Ovary (tissue), 3 donors: ENCODE measurements at regions not wholly inside any gene's neighbourhood (a gene's known extent, or its start where the extent isn't known, plus 50 kb on each side); places are given as distances from the start of the nearest gene placed in this dataset.

Source experiments
- CTCF ChIP-seq, 3 donors: fragments of 450-650 bp in 2 of 3; fragments of 200-600 bp in 1 of 3; IDR thresholded peaks; one replicate each; pipeline versions ENCODE4 v1.5.1 to v1.8.0; 2016 to 2022; ENCODE audit warnings: antibody characterized with exemption in 3 of 3, mild to moderate bottlenecking in 1 of 3
- POLR2A ChIP-seq: fragments of 450-650 bp; IDR thresholded peaks from one replicate; pipeline ENCODE4 v1.6.1; 2017; ENCODE audit warnings: antibody characterized with exemption, mild to moderate bottlenecking, moderate library complexity
- donor health status: DM: no; HTN: no; CAD: no.

- TF ChIP-seq POLR2A, result no peak
- TF ChIP-seq CTCF (IDR thresholded peaks at IDR 0.05), result no peak
Measured at GRCh38 chr16:86224126-86224525, 286.2 kb upstream of the FOXF1 start.
